ENCODE measurements at regions not wholly inside any gene's neighbourhood (a gene's known extent, or its start where the extent isn't known, plus 50 kb on each side); places are given as distances from the start of the nearest gene placed in this dataset.

GRCh38 chr10:29208845-29209244 is 80.0 kb upstream of the LYZL1 start:
- no peak for DNase-seq (ENCODE audit: low spot score)
- TF ChIP-seq POLR2AphosphoS5 (IDR thresholded peaks at IDR 0.05): no peak
- no peak for TF ChIP-seq CTCF (IDR thresholded peaks at IDR 0.05)
- TF ChIP-seq POLR2A (IDR thresholded peaks at IDR 0.05): no peak
- H3K4me3 ChIP-seq: no peak overlapping the region
- no peaks in the 10 kb centered on the region for H3K9me3 ChIP-seq
- H3K36me3 ChIP-seq: no peaks in the 10 kb centered on the region
- no peaks in the 10 kb centered on the region for H3K27me3 ChIP-seq (replicated peaks; ENCODE audit: insufficient read depth)
- intact Hi-C loops (cut with DNase I): no loop called here
- H3K4me1 ChIP-seq (replicated peaks): no peaks in the 10 kb centered on the region
- no peak overlapping the region for H3K27ac ChIP-seq
- 41% methylated on average over 2 of the region's 2 CpGs for WGBS

GRCh38 chr10:29209830-29210229 is 79.0 kb upstream of the LYZL1 start:
- intact Hi-C loops (cut with DNase I): no loop called here
- H3K36me3 ChIP-seq: no peaks in the 10 kb centered on the region
- no peaks in the 10 kb centered on the region for H3K4me1 ChIP-seq (replicated peaks)
- no peak overlapping the region for H3K27ac ChIP-seq
- H3K9me3 ChIP-seq: no peaks in the 10 kb centered on the region
- DNase-seq (ENCODE audit: low spot score): no peak
- no peak overlapping the region for H3K4me3 ChIP-seq
- TF ChIP-seq CTCF (IDR thresholded peaks at IDR 0.05) (no peak), POLR2AphosphoS5 (IDR thresholded peaks at IDR 0.05) (no peak), POLR2A (IDR thresholded peaks at IDR 0.05) (no peak)
- H3K27me3 ChIP-seq (replicated peaks; ENCODE audit: insufficient read depth): no peaks in the 10 kb centered on the region

GRCh38 chr10:29210266-29210868 is 78.5 kb upstream of the LYZL1 start:
- DNase-seq (ENCODE audit: low spot score): no peak
- TF ChIP-seq CTCF (IDR thresholded peaks at IDR 0.05): no peak
- no peak for TF ChIP-seq POLR2AphosphoS5 (IDR thresholded peaks at IDR 0.05)
- TF ChIP-seq POLR2A (IDR thresholded peaks at IDR 0.05): no peak
- Histone ChIP-seq H3K4me3 (no peak overlapping the region), H3K4me1 (replicated peaks) (no peaks in the 10 kb centered on the region), H3K36me3 (no peaks in the 10 kb centered on the region), H3K9me3 (no peaks in the 10 kb centered on the region), H3K27ac (no peak overlapping the region), H3K27me3 (replicated peaks; ENCODE audit: insufficient read depth) (no peaks in the 10 kb centered on the region)
- 76% methylated on average over 2 of the region's 2 CpGs for WGBS
- intact Hi-C loops (cut with DNase I): no loop called here

- intact Hi-C loops (cut with DNase I): no loop called here
- 77% methylated on average over 3 of the region's 3 CpGs for WGBS
Observed at GRCh38 chr10:29212597-29212996, 76.3 kb upstream of the LYZL1 start.

More at GRCh38 chr10:29212597-29212996, 76.3 kb upstream of the LYZL1 start:
- Histone ChIP-seq H3K27ac (no peak overlapping the region), H3K27me3 (replicated peaks; ENCODE audit: insufficient read depth) (no peaks in the 10 kb centered on the region), H3K9me3 (no peaks in the 10 kb centered on the region), H3K36me3 (no peaks in the 10 kb centered on the region), H3K4me1 (replicated peaks) (no peaks in the 10 kb centered on the region), H3K4me3 (no peak overlapping the region)
- DNase-seq (ENCODE audit: low spot score): no peak
- no peak for TF ChIP-seq POLR2AphosphoS5 (IDR thresholded peaks at IDR 0.05)
- TF ChIP-seq CTCF (IDR thresholded peaks at IDR 0.05): no peak
- no peak for TF ChIP-seq POLR2A (IDR thresholded peaks at IDR 0.05)
